Hematopoietic multipotent progenitor cell (in vitro differentiated cells): ENCODE measurements at regions not wholly inside any gene's neighbourhood (a gene's known extent, or its start where the extent isn't known, plus 50 kb on each side); places are given as distances from the start of the nearest gene placed in this dataset.

Experiments
- DNase-seq, 3 donors: peaks; one replicate each; pipeline ENCODE4 v3.0.0-alpha.2; 2011 to 2015; ENCODE audit warnings: low read depth in 2 of 3, low spot score in 2 of 3

DNA sequence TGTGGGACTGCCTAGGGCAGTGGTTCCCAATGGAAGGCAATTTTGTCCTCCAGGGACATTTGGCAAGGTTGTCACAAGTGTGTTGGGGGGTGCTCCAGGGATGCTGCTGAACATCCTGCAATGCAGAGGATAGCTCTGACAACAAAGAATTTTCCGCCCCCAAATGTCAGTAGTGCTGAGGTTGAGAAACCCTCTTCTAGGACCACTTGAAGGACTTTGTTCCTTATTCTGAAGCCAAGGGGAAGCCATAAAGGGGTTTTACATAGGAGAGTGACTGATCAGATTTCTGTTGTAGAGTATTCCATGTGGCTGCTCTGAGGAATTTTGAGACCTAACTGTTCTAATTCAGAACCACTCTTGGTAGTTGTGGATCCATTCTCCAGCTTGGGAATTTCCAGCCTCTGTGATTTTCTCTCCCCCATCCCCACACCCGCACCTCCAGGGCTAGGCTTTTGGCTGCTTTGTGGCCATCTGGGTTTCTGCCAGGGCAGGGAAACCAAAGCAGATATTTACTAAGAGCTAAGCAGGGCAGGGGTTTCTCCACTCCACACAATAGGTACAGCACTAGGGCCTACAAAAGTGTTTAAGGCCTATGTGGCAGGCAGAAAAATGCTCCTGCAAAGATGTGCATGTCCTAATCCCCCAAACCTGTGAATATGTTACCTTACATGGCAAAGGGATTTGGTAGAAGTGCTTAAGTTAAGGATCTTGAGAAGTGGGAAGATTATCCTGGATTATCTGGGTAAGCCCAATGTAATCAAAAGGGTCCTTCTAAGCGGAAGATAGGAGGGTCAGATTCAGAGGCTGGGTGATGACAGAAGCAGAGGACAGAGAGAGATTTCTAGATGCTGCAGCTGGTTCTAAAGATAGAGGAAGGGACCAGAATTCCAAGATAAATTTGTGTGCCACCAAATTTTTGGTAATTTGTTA is 135.4 kb downstream of the TMEM17 start:
- no peak for DNase-seq

DNA sequence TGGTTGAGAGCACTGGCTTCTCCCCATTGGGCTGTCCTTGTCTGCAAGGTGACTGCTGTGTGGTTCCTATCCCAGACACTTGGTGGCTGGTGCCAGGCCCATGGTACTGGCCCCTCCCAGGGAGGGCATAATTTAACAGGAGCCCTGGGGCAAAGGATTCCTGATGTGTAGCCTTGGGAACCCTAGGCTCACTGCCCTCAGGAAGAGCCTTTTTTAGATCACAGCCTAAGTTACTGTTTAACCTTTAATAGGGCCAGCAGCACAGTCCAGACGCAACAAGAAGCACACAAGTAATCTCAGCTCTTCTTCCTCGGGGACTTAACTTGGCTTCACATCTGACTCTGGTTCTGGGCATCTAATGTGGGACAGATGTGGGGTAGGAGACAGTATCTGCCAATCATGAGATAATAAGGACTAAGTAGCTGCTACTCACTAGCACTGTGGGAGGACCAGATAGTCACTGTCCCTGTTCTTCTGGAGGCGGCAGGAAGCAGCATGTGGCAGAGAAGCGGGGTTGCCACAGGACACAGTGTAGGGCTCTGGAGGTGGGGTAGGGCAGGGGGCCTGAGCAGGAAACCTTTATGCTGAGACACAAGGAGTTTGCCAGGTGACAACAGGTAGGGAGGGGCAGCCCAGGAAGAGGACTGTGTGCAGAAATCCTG is 136.3 kb downstream of the TMEM17 start:
- DNase-seq, result no peak

DNA sequence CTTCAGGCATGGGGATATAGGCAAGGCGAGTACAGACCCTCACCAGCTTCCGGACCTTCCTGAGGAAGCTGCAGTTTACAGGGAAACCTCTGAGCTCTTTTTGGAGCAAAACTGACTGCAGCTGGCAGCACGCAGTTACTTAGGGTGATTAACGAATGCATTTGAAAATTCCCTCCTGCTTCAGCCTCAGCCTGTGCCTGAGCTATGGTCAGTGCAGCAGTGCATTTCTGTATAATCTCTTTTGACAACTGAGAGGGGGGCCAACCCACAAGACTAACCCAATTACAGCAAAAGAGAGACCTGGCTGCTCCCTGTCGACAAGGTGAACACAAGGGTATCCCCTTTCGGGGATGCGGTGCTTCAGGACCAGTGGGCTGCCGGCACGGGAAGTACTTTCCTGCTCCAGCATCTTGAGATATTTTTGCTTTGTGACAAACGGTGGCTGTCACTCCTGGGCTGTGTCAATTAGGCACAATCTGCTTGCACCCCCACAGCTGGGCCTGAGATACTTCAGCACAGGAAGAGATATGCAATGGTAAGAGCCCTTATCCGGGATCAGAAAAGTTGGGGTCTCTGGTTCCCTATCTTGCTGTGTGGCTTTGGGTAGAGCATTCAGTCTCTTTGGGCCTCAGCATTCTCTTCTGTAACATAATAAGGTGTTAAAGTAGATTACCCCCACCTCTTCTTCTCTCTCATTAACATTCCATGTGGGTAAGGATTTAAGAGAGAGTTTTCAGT is 141.0 kb downstream of the TMEM17 start:
- DNase-seq, result no peak

- DNase-seq, result no peak
Measured at GRCh38 chr2:62363166-62363565, 142.8 kb downstream of the TMEM17 start.

GRCh38 chr2:62362561-62362960 is 143.4 kb downstream of the TMEM17 start:
- DNase-seq, result no peak

DNA sequence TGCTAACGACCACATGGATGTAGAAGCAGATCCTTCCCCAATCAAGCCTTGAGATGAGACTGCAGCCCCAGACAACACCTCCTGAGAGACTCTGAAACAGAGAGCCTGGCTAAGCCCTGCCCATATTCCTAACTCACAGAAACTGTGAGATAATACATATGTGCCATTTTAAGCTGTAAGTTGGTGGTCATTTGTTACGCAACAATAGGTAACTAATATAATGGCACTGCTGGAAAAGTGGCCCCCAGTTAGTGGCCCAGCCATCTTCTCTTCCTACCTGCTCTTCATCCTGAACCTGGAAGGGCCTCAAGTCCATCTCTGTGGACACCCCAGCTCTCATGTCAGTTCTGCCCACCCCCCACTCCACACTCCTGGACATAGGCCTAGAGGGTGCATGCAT is 144.0 kb downstream of the TMEM17 start:
- no peak for DNase-seq

- DNase-seq, result no peak
Measured at GRCh38 chr2:62354771-62355561, 151.0 kb downstream of the TMEM17 start.

GRCh38 chr2:62352031-62352430 is 154.0 kb downstream of the TMEM17 start:
- no peak for DNase-seq

GRCh38 chr2:62349788-62350187 is 153.9 kb downstream of the B3GNT2 start:
- DNase-seq, result no peak

- DNase-seq, result no peak
Measured at GRCh38 chr2:62348700-62349099, 152.8 kb downstream of the B3GNT2 start.

- DNase-seq, result no peak
Measured at GRCh38 chr2:62347563-62348270, 151.8 kb downstream of the B3GNT2 start.

DNA sequence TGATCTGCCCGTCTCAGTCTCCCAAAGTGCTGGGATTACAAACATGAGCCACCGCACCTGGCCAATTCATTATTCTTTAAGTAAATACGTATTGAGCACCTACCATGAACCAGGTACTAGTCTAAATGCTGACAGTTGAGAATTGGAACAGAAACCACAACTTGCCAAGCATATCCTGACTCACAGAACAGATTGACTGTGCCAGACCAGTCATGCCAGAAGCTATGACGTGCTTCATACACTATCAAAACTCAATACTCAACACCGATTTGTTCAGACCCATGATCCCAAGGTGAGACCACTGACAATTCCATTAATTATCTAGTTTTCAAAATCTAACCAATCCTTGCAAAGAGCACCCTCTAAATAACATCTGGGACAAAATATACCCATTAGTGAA is 148.6 kb downstream of the B3GNT2 start:
- DNase-seq, result peak in 1 of 3 donors; percentile 9

DNA sequence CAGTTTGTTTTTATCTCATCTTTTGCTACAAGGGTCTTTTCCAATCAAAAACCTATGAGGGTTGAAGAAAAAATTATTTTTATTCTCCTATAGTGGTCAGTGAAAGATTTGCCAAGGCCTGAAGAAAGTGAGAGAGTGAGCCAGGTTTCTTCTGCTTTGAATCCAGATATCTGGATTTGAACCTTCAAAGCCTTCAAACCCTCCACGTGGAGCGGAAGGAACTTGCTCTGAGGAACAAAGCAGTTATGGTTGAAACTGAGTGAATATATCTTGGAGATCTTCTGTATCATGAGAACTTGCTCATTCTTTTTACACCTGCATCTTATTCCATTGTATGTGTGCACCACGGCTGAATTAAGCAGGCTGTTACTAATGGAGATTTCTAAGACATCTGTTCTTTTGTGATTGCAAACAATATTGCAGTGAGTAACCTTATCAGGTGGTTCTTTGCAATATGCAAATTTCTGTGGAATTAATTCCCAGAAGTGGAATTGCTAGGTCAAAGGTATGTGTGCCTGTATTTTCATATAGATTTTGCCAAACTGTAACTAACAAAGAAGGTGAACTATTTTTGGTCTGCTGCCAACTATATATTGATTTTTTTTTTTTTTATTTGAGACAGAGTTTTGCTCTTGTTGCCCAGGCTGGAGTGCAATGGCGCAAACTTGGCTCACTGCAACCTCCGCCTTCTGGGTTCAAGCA is 147.9 kb downstream of the B3GNT2 start:
- DNase-seq, result no peak

- DNase-seq, result peak in 1 of 3 donors; percentile 26
Measured at GRCh38 chr2:62343206-62343605, 147.3 kb downstream of the B3GNT2 start.

GRCh38 chr2:62340994-62341484 is 145.1 kb downstream of the B3GNT2 start:
- no peak for DNase-seq

DNA sequence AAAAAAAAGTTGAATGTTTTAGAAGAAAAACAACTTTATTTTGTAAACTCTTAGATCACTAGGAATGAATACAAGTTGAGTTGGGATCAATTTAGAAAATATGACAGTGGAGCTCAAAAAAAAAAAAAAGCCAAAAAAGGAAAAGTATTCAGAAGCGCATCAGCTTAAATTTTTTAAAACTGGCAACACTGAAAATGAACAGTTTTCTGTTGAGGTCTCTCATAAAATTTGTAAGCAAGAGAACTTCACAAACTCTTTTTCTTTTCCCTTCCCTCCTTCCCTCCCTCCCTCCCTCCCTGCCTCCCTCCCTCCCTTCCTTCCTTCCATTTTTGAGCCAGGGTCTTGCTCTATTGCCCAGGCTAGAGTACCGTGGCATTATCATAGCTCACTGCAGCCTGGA is 143.9 kb downstream of the B3GNT2 start:
- no peak for DNase-seq

DNA sequence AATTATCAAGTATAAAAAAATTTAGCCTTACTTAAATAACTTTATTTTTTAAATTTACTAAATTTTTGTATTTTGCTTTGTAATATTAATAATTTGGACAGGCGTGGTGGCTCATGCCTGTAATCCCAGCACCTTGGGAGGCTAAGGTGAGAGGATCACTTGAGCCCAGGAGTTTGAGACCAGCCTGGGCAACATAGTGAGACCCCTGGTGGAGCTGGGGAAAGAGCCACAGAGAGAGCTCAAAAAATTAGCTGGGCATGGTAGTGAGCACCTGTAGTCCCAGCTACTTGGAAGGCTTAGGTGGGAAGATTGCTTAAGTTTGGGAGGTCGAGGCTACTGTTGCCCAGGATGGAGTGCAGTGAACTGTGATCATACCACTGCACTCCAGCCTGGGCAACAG is 143.5 kb downstream of the B3GNT2 start:
- no peak for DNase-seq

GRCh38 chr2:62338111-62338510 is 142.2 kb downstream of the B3GNT2 start:
- DNase-seq, result no peak

GRCh38 chr2:62337403-62337802 is 141.5 kb downstream of the B3GNT2 start:
- no peak for DNase-seq
